Activated T-helper 1 cell treated with Interleukin-2 at 50 U/mL for 16 hours (primary cell): ENCODE measurements at regions not wholly inside any gene's neighbourhood (a gene's known extent, or its start where the extent isn't known, plus 50 kb on each side); places are given as distances from the start of the nearest gene placed in this dataset.
"Not testable (repeated sequence)": the region's sequence is repeated elsewhere in the genome, so short reads cannot be mapped to it uniquely, and the experiment has no call there.

Experiments used
- DNase-seq: peaks from one replicate; pipeline ENCODE4 v3.0.0-alpha.2; 2020; ENCODE audit warnings: low read depth

- DNase-seq: no peak
Measured at GRCh38 chr2:129164220-129164949, 815.1 kb upstream of the RAB6C start.

DNA sequence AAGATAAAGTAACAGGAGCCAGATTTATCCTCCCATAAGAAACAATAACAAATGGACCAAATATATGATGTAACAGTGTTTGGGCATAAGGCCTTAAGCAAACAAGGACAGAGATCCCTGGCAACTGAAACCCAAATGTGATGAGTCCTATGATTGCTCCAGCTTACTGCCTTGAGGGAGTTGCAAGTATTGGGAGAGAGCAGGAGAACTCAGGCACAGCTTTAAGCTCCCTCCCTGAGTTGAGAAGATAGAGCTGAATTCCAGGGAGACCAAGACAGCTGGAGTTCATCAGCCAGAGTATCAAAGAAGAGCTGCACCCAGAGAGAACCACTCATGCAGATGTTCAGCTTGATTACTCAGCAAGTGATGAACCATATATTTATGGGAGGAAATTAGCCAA, 814.5 kb upstream of the RAB6C start:
- DNase-seq: no peak

- DNase-seq: no peak
Measured at GRCh38 chr2:129167456-129167855, 812.0 kb upstream of the RAB6C start.

DNA sequence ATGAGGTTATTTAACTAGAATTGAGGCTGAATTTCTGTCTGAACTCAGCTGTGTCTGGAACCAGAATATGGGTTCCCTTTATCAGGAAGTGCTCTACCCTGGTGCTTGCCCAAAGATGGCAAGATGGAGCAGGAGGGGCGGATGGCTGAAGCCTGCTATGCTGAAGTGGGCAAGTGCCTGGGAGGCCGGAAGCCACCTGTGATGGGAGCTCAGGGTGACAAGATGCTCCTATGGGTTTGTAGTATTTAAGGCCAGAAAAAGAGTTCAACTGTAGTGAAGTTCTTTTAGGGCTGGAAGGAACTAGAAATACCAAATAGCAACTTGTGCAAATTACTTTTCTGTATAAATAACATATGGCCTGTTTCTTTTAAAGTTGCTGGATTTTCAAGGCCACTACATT, 808.9 kb upstream of the RAB6C start:
- no peak for DNase-seq

DNA sequence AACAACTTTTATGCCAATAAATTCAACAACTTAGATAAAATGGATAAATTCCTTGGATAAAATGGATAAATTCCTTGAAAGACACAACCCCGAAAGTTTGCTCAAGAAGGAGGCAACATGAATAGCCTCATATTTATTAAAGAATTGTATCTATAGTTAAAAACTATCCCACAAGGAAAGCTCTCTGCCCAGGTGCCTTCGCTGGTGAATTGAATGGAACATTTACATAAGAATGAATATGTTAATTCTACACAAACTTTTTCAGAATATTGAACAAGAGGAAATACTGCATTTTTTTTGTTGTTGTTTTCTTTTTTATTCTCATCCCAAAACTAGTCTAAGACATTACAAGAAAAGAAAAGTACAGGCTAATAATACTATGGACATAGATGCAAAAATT, 805.3 kb upstream of the RAB6C start:
- DNase-seq: no peak

DNA sequence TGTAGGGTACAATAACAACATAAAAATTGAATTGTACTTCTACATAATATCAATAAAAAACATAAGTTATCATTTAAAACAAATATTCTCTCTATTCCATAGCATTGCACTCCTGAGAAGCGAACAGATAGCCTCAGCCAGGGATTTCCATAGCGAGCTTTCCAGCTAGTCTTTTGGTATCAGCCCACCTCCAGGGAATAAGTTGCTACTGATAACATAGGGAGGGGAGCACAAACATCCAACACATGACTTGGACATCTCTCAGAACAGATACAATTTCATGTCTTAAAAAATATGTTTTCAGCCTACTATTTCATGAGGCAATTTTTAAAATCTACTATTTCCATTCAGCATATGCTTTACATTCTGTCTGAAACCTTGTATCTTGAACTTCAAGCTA, 804.4 kb upstream of the RAB6C start:
- DNase-seq: no peak

GRCh38 chr2:129176375-129176774, 803.1 kb upstream of the RAB6C start:
- DNase-seq: no peak

DNA sequence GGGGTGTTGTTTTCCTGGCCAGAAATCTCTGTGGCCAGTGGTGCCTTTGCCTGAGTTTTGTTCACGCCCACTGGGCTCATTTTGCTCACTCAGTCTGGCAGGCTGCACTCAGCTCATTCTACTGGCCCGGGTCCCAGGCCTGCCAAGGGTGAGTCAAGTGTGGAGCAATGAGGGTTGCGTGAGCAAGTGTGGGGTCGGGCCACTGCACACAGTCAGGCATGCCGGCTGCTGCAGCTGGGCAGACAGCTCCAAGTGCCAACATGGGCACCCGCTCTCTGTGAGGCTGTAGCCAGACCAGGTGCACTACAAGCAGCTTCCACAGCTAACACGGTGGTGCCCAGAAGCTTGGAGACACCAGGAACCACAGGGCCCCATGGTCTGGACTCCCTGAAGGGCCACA, 801.1 kb upstream of the RAB6C start:
- DNase-seq: no peak

- no peak for DNase-seq
Measured at GRCh38 chr2:129179199-129179598, 800.3 kb upstream of the RAB6C start.

GRCh38 chr2:129180124-129180716, 799.2 kb upstream of the RAB6C start:
- DNase-seq: no peak

DNA sequence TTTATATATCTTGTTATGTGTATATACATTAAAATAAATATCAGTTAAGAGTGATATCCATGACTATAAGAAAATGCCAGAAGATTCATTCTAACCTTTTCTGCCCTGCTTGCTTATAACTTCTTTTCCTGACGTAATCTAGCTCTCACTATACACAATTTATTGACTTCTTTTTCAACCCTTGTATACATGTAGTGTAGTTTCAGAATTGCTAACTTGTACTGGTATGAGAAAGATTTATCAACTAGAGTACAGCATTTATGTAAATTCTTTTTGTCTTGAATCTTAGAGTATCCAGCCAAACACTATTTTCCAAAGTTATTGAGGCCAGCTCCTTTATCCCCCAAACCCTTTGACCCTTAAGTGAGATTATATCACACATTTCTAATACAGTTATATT, 798.0 kb upstream of the RAB6C start:
- no peak for DNase-seq

- DNase-seq: no peak
Measured at GRCh38 chr2:129181963-129182362, 797.5 kb upstream of the RAB6C start.

GRCh38 chr2:129187343-129187742, 792.1 kb upstream of the RAB6C start:
- DNase-seq: no peak

GRCh38 chr2:129188451-129188850, 791.0 kb upstream of the RAB6C start:
- no peak for DNase-seq

DNA sequence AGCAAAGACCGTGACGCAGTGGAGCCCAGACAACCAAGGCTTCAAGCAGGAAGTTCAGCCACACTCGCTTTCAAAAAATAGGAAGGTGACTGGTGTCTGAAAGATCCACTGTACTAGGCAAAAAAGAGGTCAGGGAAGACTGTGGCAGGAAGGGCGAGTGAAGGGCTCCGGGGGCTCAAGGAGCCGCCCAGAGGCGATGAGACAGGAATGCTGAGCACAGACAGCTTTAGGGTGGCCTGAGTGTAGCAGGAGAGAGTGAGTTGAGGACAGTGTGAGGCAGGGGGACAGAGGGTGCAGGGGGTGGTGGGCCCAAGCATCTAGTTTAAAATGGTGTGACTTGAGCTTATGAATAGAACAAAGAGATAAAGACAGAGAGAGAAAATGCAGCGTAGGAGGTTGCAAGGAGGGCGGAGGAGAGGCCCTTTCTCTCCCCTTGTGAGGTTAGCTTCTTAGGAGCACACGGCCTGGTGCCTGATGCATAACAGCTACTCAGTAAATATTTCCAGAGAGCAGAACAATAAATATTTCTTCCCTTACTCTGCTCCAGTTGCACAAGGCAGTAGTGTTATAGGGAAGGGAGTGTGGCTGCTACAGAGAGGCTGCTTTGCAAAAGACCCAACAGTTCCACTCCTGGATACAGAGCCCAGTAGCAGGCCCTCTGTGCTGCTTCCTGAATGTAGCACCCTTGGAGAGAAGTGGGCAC, 789.7 kb upstream of the RAB6C start:
- DNase-seq: no peak

DNA sequence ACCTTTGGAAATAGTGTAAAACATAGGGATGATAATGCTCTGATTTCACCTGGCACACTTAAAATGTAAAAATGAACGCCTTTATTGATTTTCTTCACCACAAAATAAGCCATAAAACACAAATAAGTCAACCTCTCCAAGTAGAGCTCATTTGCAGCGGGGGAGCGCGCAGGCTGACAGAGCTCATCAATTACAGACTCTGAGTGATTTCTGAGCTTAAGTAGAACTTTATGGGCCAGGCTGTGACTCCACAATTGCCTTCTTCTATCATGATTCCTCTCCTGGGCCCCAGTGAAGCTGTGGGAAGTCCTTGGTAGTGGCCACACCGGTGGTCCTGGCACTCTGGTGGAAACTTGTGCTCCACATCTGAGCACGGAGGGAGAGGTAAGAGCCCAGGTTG, 789.0 kb upstream of the RAB6C start:
- no peak for DNase-seq

- DNase-seq: no peak
Measured at GRCh38 chr2:129191530-129191929, 787.9 kb upstream of the RAB6C start.

- no peak for DNase-seq
Measured at GRCh38 chr2:129192117-129192516, 787.3 kb upstream of the RAB6C start.

DNA sequence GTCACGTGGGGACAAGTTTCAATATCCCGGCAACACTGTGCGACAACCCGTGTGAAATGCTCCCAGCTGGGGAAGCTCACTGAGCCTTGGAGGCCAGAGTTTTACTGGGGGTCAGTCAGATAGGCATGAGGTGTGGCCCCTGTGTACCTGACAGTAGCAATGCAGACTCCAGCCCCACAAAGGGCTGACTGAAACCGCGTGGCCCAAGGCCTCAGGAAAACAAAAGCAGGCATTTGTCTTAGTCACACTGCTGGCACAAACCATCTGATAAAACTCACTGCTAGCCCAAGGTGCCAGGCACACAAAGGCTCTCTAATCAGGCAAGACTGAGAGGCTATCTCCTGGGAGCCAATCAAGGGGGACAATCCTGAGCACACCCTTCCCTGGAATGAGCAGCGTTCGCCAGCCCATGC, 786.6 kb upstream of the RAB6C start:
- DNase-seq: no peak

DNA sequence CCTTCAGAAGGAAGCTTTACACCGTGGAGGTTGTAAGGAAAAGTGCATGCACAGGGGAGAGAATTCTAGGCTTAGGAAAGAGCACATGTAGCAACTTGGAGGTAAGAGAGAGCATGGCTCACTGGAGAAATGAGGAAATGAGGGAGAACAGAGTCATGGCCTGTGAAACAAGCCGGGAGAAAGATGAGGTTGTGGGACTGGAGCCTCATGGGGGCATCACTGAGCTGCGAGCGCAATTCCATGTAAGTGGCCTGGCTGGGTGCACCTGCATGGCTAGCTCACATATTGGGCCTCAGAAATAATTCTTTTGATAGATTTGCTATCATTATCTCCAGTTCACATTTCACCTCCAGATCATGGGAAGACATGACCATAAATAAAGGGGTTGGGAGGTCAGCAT, 785.5 kb upstream of the RAB6C start:
- DNase-seq: no peak

DNA sequence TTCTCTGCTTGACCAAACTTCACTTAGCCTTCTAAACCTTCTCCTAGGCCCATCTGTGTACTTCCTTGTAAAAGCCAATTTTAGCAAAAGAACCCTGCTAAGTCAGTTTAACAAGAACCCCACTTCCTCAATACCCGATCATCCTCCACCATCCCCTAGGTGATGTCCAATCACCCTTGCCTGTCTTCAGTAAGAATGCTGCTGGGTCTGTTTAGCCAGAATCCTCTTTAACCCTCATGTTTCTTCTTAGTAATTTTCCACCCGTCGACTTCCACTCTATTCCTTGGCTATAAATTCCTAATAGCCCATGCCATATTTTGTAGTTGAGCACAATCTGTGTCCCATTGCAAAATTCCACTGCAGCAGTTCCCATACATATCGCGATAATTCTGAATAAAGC, 780.0 kb upstream of the RAB6C start:
- no peak for DNase-seq

DNA sequence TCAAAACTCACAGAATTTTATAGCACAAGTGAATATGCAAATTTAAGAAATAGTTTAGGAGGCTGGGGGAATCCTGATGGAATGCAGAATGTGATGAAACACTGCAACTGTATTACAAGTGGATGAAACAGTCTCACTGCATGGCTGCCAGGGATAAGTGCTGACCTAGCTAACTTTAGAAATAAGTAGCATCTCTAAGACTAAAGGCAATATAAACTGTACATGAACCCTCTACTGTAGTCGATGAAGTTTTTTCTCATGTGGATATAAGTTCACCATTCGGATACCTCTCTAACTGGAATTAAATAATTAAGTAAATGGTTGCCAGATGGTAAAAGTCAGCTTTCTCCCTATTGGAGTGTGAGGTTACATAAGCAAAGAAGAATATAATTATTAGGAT, 777.8 kb upstream of the RAB6C start:
- no peak for DNase-seq

DNA sequence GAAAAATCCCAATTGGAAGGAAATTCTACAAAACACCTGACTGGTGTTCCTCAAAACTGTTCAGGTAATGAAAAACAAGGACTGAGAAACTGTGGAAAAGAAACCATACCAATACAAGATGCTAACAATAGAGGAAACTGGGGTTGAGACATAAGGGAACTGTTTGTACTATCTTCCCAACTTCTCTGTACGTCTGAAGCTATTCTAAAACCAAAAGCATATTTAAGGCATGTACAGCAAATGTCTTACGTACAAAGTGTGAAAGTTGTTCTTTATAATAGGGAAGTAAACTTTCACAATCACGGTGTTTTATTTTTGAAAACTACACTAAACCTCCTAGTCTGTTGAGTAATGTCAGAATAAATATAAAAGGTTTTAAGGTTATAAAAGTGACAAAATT, 776.1 kb upstream of the RAB6C start:
- no peak for DNase-seq

GRCh38 chr2:129204581-129204980, 774.9 kb upstream of the RAB6C start:
- not testable (repeated sequence) for DNase-seq
